ENCODE measurements at regions not wholly inside any gene's neighbourhood (a gene's known extent, or its start where the extent isn't known, plus 50 kb on each side); places are given as distances from the start of the nearest gene placed in this dataset.

DNA sequence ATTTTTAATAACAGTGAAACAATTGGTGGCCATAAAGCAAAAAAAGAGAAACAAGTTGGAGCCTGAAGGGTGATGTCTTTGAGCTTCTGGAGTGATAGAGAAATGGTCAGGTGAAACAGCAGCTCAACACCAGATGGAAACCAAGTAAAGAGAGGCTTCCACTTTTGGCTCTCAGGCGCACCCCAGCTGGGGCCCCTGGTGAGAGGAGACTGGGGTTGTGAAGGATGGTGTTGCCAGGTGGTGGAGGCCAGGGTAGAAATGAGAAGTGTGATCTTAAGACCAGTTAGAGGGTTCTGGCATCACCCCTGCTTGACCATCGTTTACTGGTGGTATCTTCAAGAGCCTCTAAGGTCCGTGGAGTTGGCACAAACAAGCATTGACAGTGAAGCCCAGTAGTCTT is 126.0 kb upstream of the AKIRIN2 start:
- Histone ChIP-seq H3K27me3 (replicated peaks; ENCODE audit: insufficient read depth, low read depth, low read length, poor library complexity) (no peaks in the 10 kb centered on the region), H3K9me3 (ENCODE audit: low read depth, low read length, poor library complexity, severe bottlenecking) (no peaks in the 10 kb centered on the region), H3K27ac (ENCODE audit: low read depth, low read length, poor library complexity, severe bottlenecking) (no peak overlapping the region), H3K36me3 (ENCODE audit: insufficient read depth, low read length, poor library complexity, severe bottlenecking) (no peaks in the 10 kb centered on the region), H3K4me3 (ENCODE audit: low read depth, low read length, poor library complexity, severe bottlenecking) (no peak overlapping the region), H3K4me1 (ENCODE audit: insufficient read depth, low read length, poor library complexity, severe bottlenecking) (no peaks in the 10 kb centered on the region)
- DNase-seq (ENCODE audit: low spot score) = no peak
- no TSS peak for BruUV-seq (replicated peaks)
- ChIA-PET CTCF (no interaction called here), POLR2A (ENCODE audit: low non-redundant PET) (no interaction called here)
- intact Hi-C loops (cut with micrococcal nuclease; ENCODE audit: unreplicated experiment) = no loop called here
- TF ChIP-seq EZH2 (IDR thresholded peaks at IDR 0.05; ENCODE audit: borderline replicate concordance, low read depth, low read length, poor library complexity, severe bottlenecking) (no peak), CTCF (conservative IDR thresholded peaks at IDR 0.05; ENCODE audit: low read depth, low read length) (no peak)

GRCh38 chr6:87827346-87827745 is 125.3 kb upstream of the AKIRIN2 start:
- Histone ChIP-seq H3K4me3 (ENCODE audit: low read depth, low read length, poor library complexity, severe bottlenecking) (no peak overlapping the region), H3K9me3 (ENCODE audit: low read depth, low read length, poor library complexity, severe bottlenecking) (no peaks in the 10 kb centered on the region), H3K4me1 (ENCODE audit: insufficient read depth, low read length, poor library complexity, severe bottlenecking) (no peaks in the 10 kb centered on the region), H3K36me3 (ENCODE audit: insufficient read depth, low read length, poor library complexity, severe bottlenecking) (no peaks in the 10 kb centered on the region), H3K27ac (ENCODE audit: low read depth, low read length, poor library complexity, severe bottlenecking) (no peak overlapping the region), H3K27me3 (replicated peaks; ENCODE audit: insufficient read depth, low read depth, low read length, poor library complexity) (no peaks in the 10 kb centered on the region)
- no peak for DNase-seq (ENCODE audit: low spot score)
- POLR2A ChIA-PET (ENCODE audit: low non-redundant PET) = no interaction called here
- CTCF ChIA-PET = no interaction called here
- intact Hi-C loops (cut with micrococcal nuclease; ENCODE audit: unreplicated experiment) = no loop called here
- TF ChIP-seq CTCF (conservative IDR thresholded peaks at IDR 0.05; ENCODE audit: low read depth, low read length) = no peak
- TF ChIP-seq EZH2 (IDR thresholded peaks at IDR 0.05; ENCODE audit: borderline replicate concordance, low read depth, low read length, poor library complexity, severe bottlenecking) = no peak
- BruUV-seq (replicated peaks) = no TSS peak

DNA sequence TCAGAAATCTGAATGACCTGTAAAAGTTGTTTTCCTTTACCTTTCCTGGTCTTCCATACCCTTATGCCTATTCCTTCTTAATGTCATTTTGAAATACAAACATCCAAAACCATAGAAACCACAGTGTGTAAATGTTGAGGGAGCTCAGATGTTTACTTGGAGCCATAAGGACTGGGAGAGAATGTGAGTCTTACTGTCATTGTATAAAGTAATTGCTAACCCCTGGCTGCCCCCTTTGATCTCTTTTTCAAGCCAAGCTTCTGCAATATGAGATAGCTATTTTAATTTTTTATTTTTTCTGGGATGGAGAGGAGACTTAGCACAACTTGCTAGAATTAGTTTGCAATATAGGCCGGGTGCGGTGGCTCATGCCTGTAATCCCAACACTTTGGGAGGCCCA is 124.4 kb upstream of the AKIRIN2 start:
- Histone ChIP-seq H3K36me3 (ENCODE audit: insufficient read depth, low read length, poor library complexity, severe bottlenecking) (no peaks in the 10 kb centered on the region), H3K27ac (ENCODE audit: low read depth, low read length, poor library complexity, severe bottlenecking) (no peak overlapping the region), H3K27me3 (replicated peaks; ENCODE audit: insufficient read depth, low read depth, low read length, poor library complexity) (no peaks in the 10 kb centered on the region), H3K9me3 (ENCODE audit: low read depth, low read length, poor library complexity, severe bottlenecking) (no peaks in the 10 kb centered on the region), H3K4me1 (ENCODE audit: insufficient read depth, low read length, poor library complexity, severe bottlenecking) (no peaks in the 10 kb centered on the region), H3K4me3 (ENCODE audit: low read depth, low read length, poor library complexity, severe bottlenecking) (no peak overlapping the region)
- no TSS peak for BruUV-seq (replicated peaks)
- no peak for DNase-seq (ENCODE audit: low spot score)
- TF ChIP-seq EZH2 (IDR thresholded peaks at IDR 0.05; ENCODE audit: borderline replicate concordance, low read depth, low read length, poor library complexity, severe bottlenecking) = no peak
- intact Hi-C loops (cut with micrococcal nuclease; ENCODE audit: unreplicated experiment) = no loop called here
- POLR2A ChIA-PET (ENCODE audit: low non-redundant PET) = no interaction called here
- CTCF ChIA-PET = no interaction called here

DNA sequence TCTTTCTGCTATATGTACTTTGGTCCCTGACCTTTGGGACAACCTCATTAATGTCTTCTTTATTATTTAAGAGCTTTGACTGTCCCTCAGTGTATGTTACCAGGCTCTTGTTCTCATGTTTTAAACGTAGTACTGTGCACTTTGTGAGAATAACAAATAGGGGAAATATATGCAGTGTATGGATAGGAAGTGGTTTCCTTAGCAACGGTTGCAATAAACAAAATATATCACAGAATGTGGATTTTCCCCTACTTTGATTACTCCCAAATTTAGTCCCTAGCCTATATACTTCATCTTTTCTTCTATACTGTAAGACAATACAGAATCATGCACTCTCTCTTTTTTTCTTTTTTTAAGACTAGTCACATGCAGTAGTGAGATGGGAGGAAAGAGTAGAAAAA is 123.8 kb upstream of the AKIRIN2 start:
- Histone ChIP-seq H3K27me3 (replicated peaks; ENCODE audit: insufficient read depth, low read depth, low read length, poor library complexity) (no peaks in the 10 kb centered on the region), H3K4me3 (ENCODE audit: low read depth, low read length, poor library complexity, severe bottlenecking) (no peak overlapping the region), H3K4me1 (ENCODE audit: insufficient read depth, low read length, poor library complexity, severe bottlenecking) (no peaks in the 10 kb centered on the region), H3K9me3 (ENCODE audit: low read depth, low read length, poor library complexity, severe bottlenecking) (no peaks in the 10 kb centered on the region), H3K27ac (ENCODE audit: low read depth, low read length, poor library complexity, severe bottlenecking) (no peak overlapping the region), H3K36me3 (ENCODE audit: insufficient read depth, low read length, poor library complexity, severe bottlenecking) (no peaks in the 10 kb centered on the region)
- POLR2A ChIA-PET (ENCODE audit: low non-redundant PET) = no interaction called here
- no peak for DNase-seq (ENCODE audit: low spot score)
- BruUV-seq (replicated peaks) = no TSS peak
- CTCF ChIA-PET = no interaction called here
- TF ChIP-seq EZH2 (IDR thresholded peaks at IDR 0.05; ENCODE audit: borderline replicate concordance, low read depth, low read length, poor library complexity, severe bottlenecking) (no peak), CTCF (conservative IDR thresholded peaks at IDR 0.05; ENCODE audit: low read depth, low read length) (no peak)
- intact Hi-C loops (cut with micrococcal nuclease; ENCODE audit: unreplicated experiment) = no loop called here
